ENCODE measurements at regions not wholly inside any gene's neighbourhood (a gene's known extent, or its start where the extent isn't known, plus 50 kb on each side); places are given as distances from the start of the nearest gene placed in this dataset.
A peak's percentile ranks its signal among the peaks of the same experiment; 100 is the strongest.
"Not testable (repeated sequence)": the region's sequence is repeated elsewhere in the genome, so short reads cannot be mapped to it uniquely, and the experiment has no call there.

DNA sequence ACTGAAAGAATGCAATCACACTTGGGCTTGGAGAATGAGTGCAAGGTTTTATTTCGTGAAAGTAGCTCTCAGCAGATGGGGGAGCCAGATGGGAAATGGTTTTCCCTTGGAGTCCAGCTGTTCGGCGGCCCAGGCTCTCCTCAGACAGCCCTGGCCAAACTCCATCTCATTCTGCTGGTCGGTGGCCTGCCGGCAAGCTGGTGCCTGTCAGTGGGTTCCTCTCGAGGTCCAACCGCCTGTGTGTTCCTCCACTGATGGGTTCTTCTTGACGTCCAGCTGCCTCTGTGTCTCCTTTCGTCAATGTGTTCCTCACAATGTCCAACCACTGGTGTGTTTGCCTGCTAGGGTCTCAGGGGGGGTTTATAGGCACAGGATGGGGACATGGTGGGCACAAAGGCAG, 80.3 kb downstream of the POU3F4 start:
- intact Hi-C loops (cut with DNase I, micrococcal nuclease), result no loop called here
- no peaks in the 10 kb centered on the region for H3K4me1 ChIP-seq (ENCODE audit: low read depth)
- TF ChIP-seq, protein P1, sequence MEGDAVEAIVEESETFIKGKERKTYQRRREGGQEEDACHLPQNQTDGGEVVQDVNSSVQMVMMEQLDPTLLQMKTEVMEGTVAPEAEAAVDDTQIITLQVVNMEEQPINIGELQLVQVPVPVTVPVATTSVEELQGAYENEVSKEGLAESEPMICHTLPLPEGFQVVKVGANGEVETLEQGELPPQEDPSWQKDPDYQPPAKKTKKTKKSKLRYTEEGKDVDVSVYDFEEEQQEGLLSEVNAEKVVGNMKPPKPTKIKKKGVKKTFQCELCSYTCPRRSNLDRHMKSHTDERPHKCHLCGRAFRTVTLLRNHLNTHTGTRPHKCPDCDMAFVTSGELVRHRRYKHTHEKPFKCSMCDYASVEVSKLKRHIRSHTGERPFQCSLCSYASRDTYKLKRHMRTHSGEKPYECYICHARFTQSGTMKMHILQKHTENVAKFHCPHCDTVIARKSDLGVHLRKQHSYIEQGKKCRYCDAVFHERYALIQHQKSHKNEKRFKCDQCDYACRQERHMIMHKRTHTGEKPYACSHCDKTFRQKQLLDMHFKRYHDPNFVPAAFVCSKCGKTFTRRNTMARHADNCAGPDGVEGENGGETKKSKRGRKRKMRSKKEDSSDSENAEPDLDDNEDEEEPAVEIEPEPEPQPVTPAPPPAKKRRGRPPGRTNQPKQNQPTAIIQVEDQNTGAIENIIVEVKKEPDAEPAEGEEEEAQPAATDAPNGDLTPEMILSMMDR (IDR thresholded peaks at IDR 0.05), result no peak

DNA sequence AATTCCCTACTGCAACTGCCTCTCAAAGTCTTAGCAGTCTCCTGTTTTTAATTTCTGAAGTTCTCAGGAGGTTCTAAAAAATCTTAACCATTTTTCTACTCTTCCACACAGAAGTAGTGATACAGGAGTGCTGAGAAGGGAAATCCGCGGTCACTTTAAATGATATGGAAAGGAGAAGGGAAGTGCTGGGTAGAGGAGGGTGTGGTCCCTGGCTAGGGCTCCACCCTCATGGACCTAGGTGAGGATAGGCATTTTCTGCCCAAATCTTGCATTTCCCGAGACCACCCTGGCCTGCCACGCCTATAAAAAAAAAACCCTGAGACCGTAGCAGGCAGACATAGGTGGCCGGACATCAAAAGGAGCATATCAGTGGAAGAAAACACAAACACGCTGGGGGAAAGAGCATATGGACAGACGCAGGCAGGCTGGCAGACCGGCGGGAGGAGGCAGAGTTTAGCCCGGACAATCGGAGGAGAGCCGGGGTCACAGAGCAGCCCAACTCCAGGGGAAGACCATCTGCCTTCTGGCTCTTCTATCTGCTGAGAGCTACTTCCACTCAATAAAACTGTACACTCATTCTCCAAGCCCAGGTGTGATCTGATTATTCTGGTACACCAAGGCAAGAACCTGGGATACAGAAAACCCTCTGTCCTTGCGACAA, 85.7 kb downstream of the POU3F4 start:
- intact Hi-C loops (cut with DNase I, micrococcal nuclease), result no loop called here
- Histone ChIP-seq H3K4me1 (ENCODE audit: low read depth) (no peaks in the 10 kb centered on the region), H3K9me3 (no peaks in the 10 kb centered on the region), H3K36me3 (ENCODE audit: low read depth) (no peaks in the 10 kb centered on the region), H3K4me3 (no peak overlapping the region)
- ATAC-seq (no peak), DNase-seq (no peak)
- TF ChIP-seq, protein P1 (IDR thresholded peaks at IDR 0.05), result no peak

More for the DNA sequence above, 80.3 kb downstream of the POU3F4 start:
- H3K4me3 ChIP-seq, result no peak overlapping the region
- no peaks in the 10 kb centered on the region for H3K9me3 ChIP-seq
- ATAC-seq (no peak), DNase-seq (no peak)
- H3K36me3 ChIP-seq (ENCODE audit: low read depth), result no peaks in the 10 kb centered on the region

DNA sequence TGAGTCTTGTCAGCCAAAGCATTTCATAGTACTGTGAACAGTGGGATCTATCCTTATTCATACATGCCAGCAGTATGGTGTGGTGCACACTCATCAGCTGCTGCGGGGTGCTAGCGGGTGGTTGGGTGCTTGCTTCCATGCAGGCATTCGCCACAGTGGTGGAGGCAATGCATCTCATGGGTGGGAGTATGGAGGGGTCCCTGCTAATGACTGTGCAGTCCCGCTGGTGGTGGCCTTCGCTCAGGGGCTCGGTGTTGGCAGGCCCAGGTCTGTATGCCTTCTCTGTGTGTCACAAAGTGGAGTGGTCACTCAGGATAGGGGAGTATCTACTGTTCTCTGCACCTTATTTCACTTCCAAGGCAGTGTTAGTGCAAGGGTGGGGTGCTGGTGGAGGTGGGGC, 122.6 kb downstream of the POU3F4 start:
- ATAC-seq (no peak), DNase-seq (peak in 1 of 3 donors; percentile 36)
- Histone ChIP-seq H3K4me1 (ENCODE audit: low read depth) (no peaks in the 10 kb centered on the region), H3K36me3 (ENCODE audit: low read depth) (no peaks in the 10 kb centered on the region), H3K4me3 (no peak overlapping the region), H3K9me3 (no peaks in the 10 kb centered on the region)
- TF ChIP-seq, protein P1 (IDR thresholded peaks at IDR 0.05), result no peak
- intact Hi-C loops (cut with DNase I, micrococcal nuclease), result loop anchor here in 1 of 2 donors (10.0 kb wide), 1 partner anchor 166 kb away; no protein-coding TSS in a partner anchor

DNA sequence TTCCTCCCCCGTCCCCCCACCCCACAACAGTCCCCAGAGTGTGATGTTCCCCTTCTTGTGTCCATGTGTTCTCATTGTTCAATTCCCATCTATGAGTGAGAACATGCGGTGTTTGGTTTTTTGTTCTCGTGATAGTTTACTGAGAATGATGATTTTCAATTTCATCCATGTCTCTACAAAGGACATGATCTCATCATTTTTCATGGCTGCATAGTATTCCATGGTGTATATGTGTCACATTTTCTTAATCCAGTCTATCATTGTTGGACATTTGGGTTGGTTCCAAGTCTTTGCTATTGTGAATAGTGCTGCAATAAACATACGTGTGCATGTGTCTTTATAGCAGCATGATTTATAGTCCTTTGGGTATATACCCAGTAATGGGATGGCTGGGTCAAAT, 141.6 kb downstream of the POU3F4 start:
- H3K4me3 ChIP-seq; H3K36me3 ChIP-seq (ENCODE audit: low read depth); intact Hi-C loops (cut with DNase I, micrococcal nuclease); ATAC-seq; H3K9me3 ChIP-seq; DNase-seq; H3K4me1 ChIP-seq (ENCODE audit: low read depth): not testable (repeated sequence)

DNA sequence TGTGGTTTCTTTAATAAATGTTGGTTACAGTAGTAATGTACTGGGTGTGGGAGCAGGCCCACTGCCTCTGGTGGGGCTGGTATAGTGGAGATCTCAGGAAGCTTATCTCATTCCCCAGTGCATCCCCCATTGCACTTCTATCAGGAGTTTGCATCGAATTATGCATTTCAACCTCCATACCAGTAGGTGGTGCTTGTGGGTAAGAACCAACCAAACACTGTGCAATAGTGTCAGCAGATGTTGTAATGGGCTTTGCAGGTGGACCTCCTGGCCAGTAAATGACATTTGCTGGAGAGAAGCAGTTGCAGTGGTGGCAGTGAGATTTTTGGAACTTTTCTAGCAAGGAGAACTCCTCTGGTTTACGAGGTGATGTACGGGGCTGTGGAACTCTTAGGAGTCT, 150.6 kb downstream of the POU3F4 start:
- intact Hi-C loops (cut with DNase I, micrococcal nuclease), result no loop called here

More for the DNA sequence above, 150.6 kb downstream of the POU3F4 start:
- no peaks in the 10 kb centered on the region for H3K4me1 ChIP-seq (ENCODE audit: low read depth)
- no peaks in the 10 kb centered on the region for H3K36me3 ChIP-seq (ENCODE audit: low read depth)
- ATAC-seq, result no peak
- DNase-seq, result no peak
- TF ChIP-seq, protein P1 (IDR thresholded peaks at IDR 0.05), result no peak
- no peak overlapping the region for H3K4me3 ChIP-seq
- H3K9me3 ChIP-seq, result peaks cover 2% of the 10 kb centered on the region

Data from mucosa of descending colon (tissue), 3 donors.